Spinal cord (tissue), 9 donors: ENCODE measurements at regions not wholly inside any gene's neighbourhood (a gene's known extent, or its start where the extent isn't known, plus 50 kb on each side); places are given as distances from the start of the nearest gene placed in this dataset.

Experiments
- DNase-seq, 6 donors: peaks; one replicate each; pipeline versions ENCODE4 v3.0.0 to v3.0.0-alpha.2; 2013 to 2015; ENCODE audit warnings: low spot score in 6 of 6, low read depth in 4 of 6
- H3K27ac ChIP-seq: one replicate; pipeline ENCODE4 v1.5.1; 2013; ENCODE audit warnings: low read depth, low read length, control low read depth
- H3K27me3 ChIP-seq: one replicate; pipeline ENCODE4 v1.6.1; 2013; ENCODE audit warnings: low read length; ENCODE audit not compliant: control insufficient read depth, insufficient read depth
- H3K36me3 ChIP-seq: one replicate; pipeline ENCODE4 v1.6.1; 2013; ENCODE audit warnings: low read length; ENCODE audit not compliant: control insufficient read depth, insufficient read depth
- H3K4me1 ChIP-seq: one replicate; pipeline ENCODE4 v1.6.1; 2013; ENCODE audit warnings: low read length; ENCODE audit not compliant: control insufficient read depth, insufficient read depth
- H3K4me3 ChIP-seq: one replicate; pipeline ENCODE4 v1.5.1; 2013; ENCODE audit warnings: low read depth, low read length, control low read depth
- H3K9me3 ChIP-seq: one replicate; pipeline ENCODE4 v1.6.1; 2013; ENCODE audit warnings: low read length; ENCODE audit not compliant: control insufficient read depth, insufficient read depth
- WGBS: methylation state at CpG from one replicate; pipeline ENCODE4 v1.1.5; 2013; ENCODE audit warnings: missing lambda C conversion rate; ENCODE audit not compliant: insufficient coverage; 5-methylcytosine and 5-hydroxymethylcytosine counted together
- donor health status: healthy.

GRCh38 chr12:19030180-19030579 lies 99.4 kb upstream of the PLEKHA5 start:
- no peaks in the 10 kb centered on the region for H3K27me3 ChIP-seq
- H3K4me1 ChIP-seq = no peaks in the 10 kb centered on the region
- no peak for DNase-seq
- no peak overlapping the region for H3K4me3 ChIP-seq
- no peaks in the 10 kb centered on the region for H3K36me3 ChIP-seq
- no peak overlapping the region for H3K27ac ChIP-seq
- 67% methylated on average over 1 of the region's 4 CpGs for WGBS
- H3K9me3 ChIP-seq = peaks cover 7% of the 10 kb centered on the region

- no peaks in the 10 kb centered on the region for H3K36me3 ChIP-seq
- H3K4me1 ChIP-seq = no peaks in the 10 kb centered on the region
- H3K27ac ChIP-seq = no peak overlapping the region
- no peak overlapping the region for H3K4me3 ChIP-seq
- no peaks in the 10 kb centered on the region for H3K27me3 ChIP-seq
- peaks cover 7% of the 10 kb centered on the region for H3K9me3 ChIP-seq
- no peak for DNase-seq
Observed at GRCh38 chr12:19030603-19031002, 98.9 kb upstream of the PLEKHA5 start.

- Histone ChIP-seq H3K27ac (no peak overlapping the region), H3K4me1 (no peaks in the 10 kb centered on the region), H3K36me3 (no peaks in the 10 kb centered on the region), H3K4me3 (no peak overlapping the region), H3K9me3 (peaks cover 7% of the 10 kb centered on the region), H3K27me3 (no peaks in the 10 kb centered on the region)
- WGBS = 92% methylated on average over 2 of the region's 4 CpGs
- DNase-seq = no peak
Observed at GRCh38 chr12:19031032-19031431, 98.5 kb upstream of the PLEKHA5 start.

GRCh38 chr12:19032826-19033225 lies 96.7 kb upstream of the PLEKHA5 start:
- no peak for DNase-seq
- WGBS = 74% methylated on average over 4 of the region's 5 CpGs
- no peaks in the 10 kb centered on the region for H3K36me3 ChIP-seq
- no peaks in the 10 kb centered on the region for H3K27me3 ChIP-seq
- H3K27ac ChIP-seq = no peak overlapping the region
- H3K9me3 ChIP-seq = peaks cover 7% of the 10 kb centered on the region
- H3K4me3 ChIP-seq = no peak overlapping the region
- no peaks in the 10 kb centered on the region for H3K4me1 ChIP-seq

GRCh38 chr12:19033244-19033643 lies 96.3 kb upstream of the PLEKHA5 start:
- H3K27ac ChIP-seq = no peak overlapping the region
- 86% methylated on average over 1 of the region's 2 CpGs for WGBS
- no peaks in the 10 kb centered on the region for H3K4me1 ChIP-seq
- H3K36me3 ChIP-seq = no peaks in the 10 kb centered on the region
- H3K27me3 ChIP-seq = no peaks in the 10 kb centered on the region
- DNase-seq = no peak
- H3K9me3 ChIP-seq = peaks cover 7% of the 10 kb centered on the region
- H3K4me3 ChIP-seq = no peak overlapping the region

- H3K36me3 ChIP-seq = no peaks in the 10 kb centered on the region
- H3K4me1 ChIP-seq = no peaks in the 10 kb centered on the region
- H3K9me3 ChIP-seq = peaks cover 7% of the 10 kb centered on the region
- no peak overlapping the region for H3K27ac ChIP-seq
- no peaks in the 10 kb centered on the region for H3K27me3 ChIP-seq
- H3K4me3 ChIP-seq = no peak overlapping the region
- WGBS = 25% methylated on average over 1 of the region's 2 CpGs
- no peak for DNase-seq
Observed at GRCh38 chr12:19034937-19035336, 94.6 kb upstream of the PLEKHA5 start.

GRCh38 chr12:19035536-19035935 lies 94.0 kb upstream of the PLEKHA5 start:
- no peak for DNase-seq
- H3K9me3 ChIP-seq = peaks cover 7% of the 10 kb centered on the region
- WGBS = no CpG with 5 or more reads among the region's 1 CpG

GRCh38 chr12:19036673-19037357 lies 92.7 kb upstream of the PLEKHA5 start:
- DNase-seq = no peak
- H3K9me3 ChIP-seq = peaks cover 7% of the 10 kb centered on the region
- H3K27me3 ChIP-seq = no peaks in the 10 kb centered on the region
- no peaks in the 10 kb centered on the region for H3K36me3 ChIP-seq
- H3K4me3 ChIP-seq = no peak overlapping the region
- H3K27ac ChIP-seq = no peak overlapping the region
- WGBS = 82% methylated on average over 2 of the region's 6 CpGs
- no peaks in the 10 kb centered on the region for H3K4me1 ChIP-seq

More at GRCh38 chr12:19035536-19035935, 94.0 kb upstream of the PLEKHA5 start:
- Histone ChIP-seq H3K36me3 (no peaks in the 10 kb centered on the region), H3K4me3 (no peak overlapping the region), H3K27ac (no peak overlapping the region), H3K4me1 (no peaks in the 10 kb centered on the region), H3K27me3 (no peaks in the 10 kb centered on the region)

GRCh38 chr12:19038209-19038608 lies 91.3 kb upstream of the PLEKHA5 start:
- no peaks in the 10 kb centered on the region for H3K9me3 ChIP-seq
- no peak overlapping the region for H3K4me3 ChIP-seq
- H3K27me3 ChIP-seq = no peaks in the 10 kb centered on the region
- DNase-seq = no peak
- H3K4me1 ChIP-seq = no peaks in the 10 kb centered on the region
- WGBS = 77% methylated on average over 6 of the region's 6 CpGs
- H3K27ac ChIP-seq = no peak overlapping the region
- H3K36me3 ChIP-seq = no peaks in the 10 kb centered on the region

GRCh38 chr12:19039515-19039914 lies 90.0 kb upstream of the PLEKHA5 start:
- Histone ChIP-seq H3K36me3 (no peaks in the 10 kb centered on the region), H3K27me3 (no peaks in the 10 kb centered on the region), H3K9me3 (no peaks in the 10 kb centered on the region), H3K4me3 (no peak overlapping the region), H3K27ac (no peak overlapping the region), H3K4me1 (no peaks in the 10 kb centered on the region)
- no CpG with 5 or more reads among the region's 3 CpGs for WGBS
- DNase-seq = no peak
